ENCODE measurements at regions not wholly inside any gene's neighbourhood (a gene's known extent, or its start where the extent isn't known, plus 50 kb on each side); places are given as distances from the start of the nearest gene placed in this dataset.

DNA sequence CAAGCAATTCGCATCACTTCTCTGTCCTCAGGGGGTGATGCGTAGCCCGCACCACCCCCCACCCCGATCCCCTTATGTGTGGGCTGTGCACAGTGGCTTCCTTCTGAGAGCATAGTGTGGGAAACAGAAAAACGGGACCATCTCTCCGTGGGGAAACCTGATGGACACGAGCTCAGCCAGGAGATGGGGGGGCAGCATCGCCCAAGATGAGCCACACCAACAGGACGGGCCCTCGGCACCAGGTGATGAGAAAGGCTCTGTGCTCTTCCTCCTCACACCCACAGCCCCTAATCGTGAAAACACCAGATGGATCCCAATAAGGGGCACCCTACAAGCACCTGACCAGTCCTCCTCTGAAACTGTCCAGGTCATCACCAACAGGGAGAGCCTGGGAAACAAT lies 153.6 kb downstream of the SHANK2 start:
- TF ChIP-seq, protein P1, sequence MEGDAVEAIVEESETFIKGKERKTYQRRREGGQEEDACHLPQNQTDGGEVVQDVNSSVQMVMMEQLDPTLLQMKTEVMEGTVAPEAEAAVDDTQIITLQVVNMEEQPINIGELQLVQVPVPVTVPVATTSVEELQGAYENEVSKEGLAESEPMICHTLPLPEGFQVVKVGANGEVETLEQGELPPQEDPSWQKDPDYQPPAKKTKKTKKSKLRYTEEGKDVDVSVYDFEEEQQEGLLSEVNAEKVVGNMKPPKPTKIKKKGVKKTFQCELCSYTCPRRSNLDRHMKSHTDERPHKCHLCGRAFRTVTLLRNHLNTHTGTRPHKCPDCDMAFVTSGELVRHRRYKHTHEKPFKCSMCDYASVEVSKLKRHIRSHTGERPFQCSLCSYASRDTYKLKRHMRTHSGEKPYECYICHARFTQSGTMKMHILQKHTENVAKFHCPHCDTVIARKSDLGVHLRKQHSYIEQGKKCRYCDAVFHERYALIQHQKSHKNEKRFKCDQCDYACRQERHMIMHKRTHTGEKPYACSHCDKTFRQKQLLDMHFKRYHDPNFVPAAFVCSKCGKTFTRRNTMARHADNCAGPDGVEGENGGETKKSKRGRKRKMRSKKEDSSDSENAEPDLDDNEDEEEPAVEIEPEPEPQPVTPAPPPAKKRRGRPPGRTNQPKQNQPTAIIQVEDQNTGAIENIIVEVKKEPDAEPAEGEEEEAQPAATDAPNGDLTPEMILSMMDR (IDR thresholded peaks at IDR 0.05; ENCODE audit: control extremely low read depth in 1 of 3, insufficient read depth in 1 of 3, low read depth in 1 of 3, low read length in 3 of 3): no peak
- TF ChIP-seq KDM1A (IDR thresholded peaks at IDR 0.05; ENCODE audit: borderline replicate concordance, low read length): no peak
- TF ChIP-seq POLR2A (IDR thresholded peaks at IDR 0.05; ENCODE audit: control extremely low read depth in 1 of 2, low read depth in 2 of 2, low read length in 2 of 2): no peak
- no peak for TF ChIP-seq JUND (IDR thresholded peaks at IDR 0.05; ENCODE audit: low read length)
- TF ChIP-seq, protein P2, sequence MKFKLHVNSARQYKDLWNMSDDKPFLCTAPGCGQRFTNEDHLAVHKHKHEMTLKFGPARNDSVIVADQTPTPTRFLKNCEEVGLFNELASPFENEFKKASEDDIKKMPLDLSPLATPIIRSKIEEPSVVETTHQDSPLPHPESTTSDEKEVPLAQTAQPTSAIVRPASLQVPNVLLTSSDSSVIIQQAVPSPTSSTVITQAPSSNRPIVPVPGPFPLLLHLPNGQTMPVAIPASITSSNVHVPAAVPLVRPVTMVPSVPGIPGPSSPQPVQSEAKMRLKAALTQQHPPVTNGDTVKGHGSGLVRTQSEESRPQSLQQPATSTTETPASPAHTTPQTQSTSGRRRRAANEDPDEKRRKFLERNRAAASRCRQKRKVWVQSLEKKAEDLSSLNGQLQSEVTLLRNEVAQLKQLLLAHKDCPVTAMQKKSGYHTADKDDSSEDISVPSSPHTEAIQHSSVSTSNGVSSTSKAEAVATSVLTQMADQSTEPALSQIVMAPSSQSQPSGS (IDR thresholded peaks at IDR 0.05; ENCODE audit: low read length): no peak

Data from H1 (cell line).